ENCODE measurements at regions not wholly inside any gene's neighbourhood (a gene's known extent, or its start where the extent isn't known, plus 50 kb on each side); places are given as distances from the start of the nearest gene placed in this dataset.

- TF ChIP-seq BCL6B (tag by site-specific recombination; IDR thresholded peaks at IDR 0.05): no peak
These were observed 452.5 kb upstream of the SMIM31 start (continued) for GRCh38 chr4:164301430-164301829.

- ChIA-PET POLR2A (no interaction called here), CTCF (no interaction called here)
- TF ChIP-seq FEZF1 (tag by site-specific recombination; IDR thresholded peaks at IDR 0.05): no peak
- no peak for TF ChIP-seq ZNF354C (tag by site-specific recombination; IDR thresholded peaks at IDR 0.05; ENCODE audit: borderline replicate concordance, low read depth)
- no peak for TF ChIP-seq MZF1 (tag by site-specific recombination; IDR thresholded peaks at IDR 0.05; ENCODE audit: borderline replicate concordance)
- no peak for TF ChIP-seq ZNF529 (tag by site-specific recombination; IDR thresholded peaks at IDR 0.05; ENCODE audit: insufficient replicate concordance)
- TF ChIP-seq ZNF585B (tag by site-specific recombination; IDR thresholded peaks at IDR 0.05): no peak
- no peak for TF ChIP-seq KLF8 (tag by site-specific recombination; IDR thresholded peaks at IDR 0.05)
- no peak for TF ChIP-seq EGR2 (tag by site-specific recombination; IDR thresholded peaks at IDR 0.05; ENCODE audit: low read depth)
- TF ChIP-seq ZNF140 (tag by site-specific recombination; IDR thresholded peaks at IDR 0.05): no peak
- no peak for TF ChIP-seq ZNF175 (tag by site-specific recombination; IDR thresholded peaks at IDR 0.05)
- TF ChIP-seq ZNF76 (tag by site-specific recombination; IDR thresholded peaks at IDR 0.05; ENCODE audit: borderline replicate concordance, low read depth): no peak
- TF ChIP-seq SETDB1 (IDR thresholded peaks at IDR 0.05; ENCODE audit: insufficient read length, low read length): no peak
- no peak for TF ChIP-seq OVOL3 (tag by site-specific recombination; IDR thresholded peaks at IDR 0.05)
- TF ChIP-seq, protein P1, sequence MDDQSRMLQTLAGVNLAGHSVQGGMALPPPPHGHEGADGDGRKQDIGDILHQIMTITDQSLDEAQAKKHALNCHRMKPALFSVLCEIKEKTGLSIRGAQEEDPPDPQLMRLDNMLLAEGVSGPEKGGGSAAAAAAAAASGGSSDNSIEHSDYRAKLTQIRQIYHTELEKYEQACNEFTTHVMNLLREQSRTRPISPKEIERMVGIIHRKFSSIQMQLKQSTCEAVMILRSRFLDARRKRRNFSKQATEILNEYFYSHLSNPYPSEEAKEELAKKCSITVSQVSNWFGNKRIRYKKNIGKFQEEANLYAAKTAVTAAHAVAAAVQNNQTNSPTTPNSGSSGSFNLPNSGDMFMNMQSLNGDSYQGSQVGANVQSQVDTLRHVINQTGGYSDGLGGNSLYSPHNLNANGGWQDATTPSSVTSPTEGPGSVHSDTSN (CRISPR knock-in tag; IDR thresholded peaks at IDR 0.05): no peak
- no peak for TF ChIP-seq ZNF112 (tag by site-specific recombination; IDR thresholded peaks at IDR 0.05)
- no peak for TF ChIP-seq ZNF513 (tag by site-specific recombination; IDR thresholded peaks at IDR 0.05)
- H3K4me1 ChIP-seq (ENCODE audit: control insufficient read depth, insufficient read depth, low read length): no peaks in the 10 kb centered on the region
- H3K4me3 ChIP-seq (ENCODE audit: low read depth, low read length): no peak overlapping the region
- no peaks in the 10 kb centered on the region for H3K36me3 ChIP-seq (ENCODE audit: control insufficient read depth in 2 of 2, insufficient read depth in 1 of 2, low read length in 2 of 2)
- H3K9me3 ChIP-seq (ENCODE audit: control insufficient read depth, insufficient read depth, low read depth, low read length): no peaks in the 10 kb centered on the region
- H3K27ac ChIP-seq (ENCODE audit: extremely low read depth, low read depth, low read length): no peak overlapping the region
These were observed 449.8 kb upstream of the SMIM31 start for GRCh38 chr4:164304101-164304639.

- no peak overlapping the region for H3K27ac ChIP-seq (ENCODE audit: extremely low read depth, low read depth, low read length)
- ChIA-PET CTCF (no interaction called here), POLR2A (no interaction called here)
- no peak overlapping the region for H3K4me3 ChIP-seq (ENCODE audit: low read depth, low read length)
- H3K36me3 ChIP-seq (ENCODE audit: control insufficient read depth in 2 of 2, insufficient read depth in 1 of 2, low read length in 2 of 2): no peaks in the 10 kb centered on the region
- no peaks in the 10 kb centered on the region for H3K4me1 ChIP-seq (ENCODE audit: control insufficient read depth, insufficient read depth, low read length)
- no peaks in the 10 kb centered on the region for H3K9me3 ChIP-seq (ENCODE audit: control insufficient read depth, insufficient read depth, low read depth, low read length)
- no peak for TF ChIP-seq ZBTB11 (tag by site-specific recombination; conservative IDR thresholded peaks at IDR 0.05; ENCODE audit: low read depth)
- TF ChIP-seq ZNF24 (tag by site-specific recombination; IDR thresholded peaks at IDR 0.05): no peak
- TF ChIP-seq ZNF473 (tag by site-specific recombination; IDR thresholded peaks at IDR 0.05): no peak
- TF ChIP-seq ZNF704 (tag by site-specific recombination; IDR thresholded peaks at IDR 0.05): no peak
- no peak for TF ChIP-seq ZNF530 (tag by site-specific recombination; IDR thresholded peaks at IDR 0.05; ENCODE audit: low read depth)
- TF ChIP-seq SCRT1 (tag by site-specific recombination; IDR thresholded peaks at IDR 0.05; ENCODE audit: borderline replicate concordance): no peak
- TF ChIP-seq KLF7 (tag by site-specific recombination; IDR thresholded peaks at IDR 0.05; ENCODE audit: borderline replicate concordance): no peak
- TF ChIP-seq, protein P2, sequence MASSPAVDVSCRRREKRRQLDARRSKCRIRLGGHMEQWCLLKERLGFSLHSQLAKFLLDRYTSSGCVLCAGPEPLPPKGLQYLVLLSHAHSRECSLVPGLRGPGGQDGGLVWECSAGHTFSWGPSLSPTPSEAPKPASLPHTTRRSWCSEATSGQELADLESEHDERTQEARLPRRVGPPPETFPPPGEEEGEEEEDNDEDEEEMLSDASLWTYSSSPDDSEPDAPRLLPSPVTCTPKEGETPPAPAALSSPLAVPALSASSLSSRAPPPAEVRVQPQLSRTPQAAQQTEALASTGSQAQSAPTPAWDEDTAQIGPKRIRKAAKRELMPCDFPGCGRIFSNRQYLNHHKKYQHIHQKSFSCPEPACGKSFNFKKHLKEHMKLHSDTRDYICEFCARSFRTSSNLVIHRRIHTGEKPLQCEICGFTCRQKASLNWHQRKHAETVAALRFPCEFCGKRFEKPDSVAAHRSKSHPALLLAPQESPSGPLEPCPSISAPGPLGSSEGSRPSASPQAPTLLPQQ (tag by site-specific recombination; IDR thresholded peaks at IDR 0.05): no peak
These were observed 449.1 kb upstream of the SMIM31 start for GRCh38 chr4:164304861-164305260.
